ENCODE measurements at regions not wholly inside any gene's neighbourhood (a gene's known extent, or its start where the extent isn't known, plus 50 kb on each side); places are given as distances from the start of the nearest gene placed in this dataset.

GRCh38 chr9:126017758-126018157, 270.6 kb downstream of the PBX3 start:
- DNase-seq = no peak

- DNase-seq = no peak
Observed at GRCh38 chr9:126020836-126021235, 273.7 kb downstream of the PBX3 start.

- no peak for DNase-seq
Observed at GRCh38 chr9:126023962-126024361, 276.8 kb downstream of the PBX3 start.

- no peak for DNase-seq
Observed at GRCh38 chr9:126024581-126025230, 277.5 kb downstream of the PBX3 start.

- no peak for DNase-seq
Observed at GRCh38 chr9:126025991-126026390, 278.8 kb downstream of the PBX3 start.

GRCh38 chr9:126027566-126027965, 280.4 kb downstream of the PBX3 start:
- no peak for DNase-seq

- no peak for DNase-seq
Observed at GRCh38 chr9:126028746-126029145, 281.6 kb downstream of the PBX3 start.

- DNase-seq = no peak
Observed at GRCh38 chr9:126030716-126031115, 283.5 kb downstream of the PBX3 start.

- no peak for DNase-seq
Observed at GRCh38 chr9:126031116-126031515, 283.9 kb downstream of the PBX3 start.

GRCh38 chr9:126032135-126032534, 285.0 kb downstream of the PBX3 start:
- DNase-seq = no peak

GRCh38 chr9:126033318-126033717, 286.1 kb downstream of the PBX3 start:
- no peak for DNase-seq

GRCh38 chr9:126033956-126034355, 286.8 kb downstream of the PBX3 start:
- no peak for DNase-seq

GRCh38 chr9:126036881-126037291, 289.7 kb downstream of the PBX3 start:
- no peak for DNase-seq

- DNase-seq = no peak
Observed at GRCh38 chr9:126038790-126039189, 287.8 kb upstream of the MVB12B start.

GRCh38 chr9:126043681-126044080, 282.9 kb upstream of the MVB12B start:
- no peak for DNase-seq

GRCh38 chr9:126049088-126049487, 277.5 kb upstream of the MVB12B start:
- no peak for DNase-seq

GRCh38 chr9:126049896-126050604, 276.6 kb upstream of the MVB12B start:
- DNase-seq = no peak

- DNase-seq = no peak
Observed at GRCh38 chr9:126050605-126050990, 276.0 kb upstream of the MVB12B start.

- no peak for DNase-seq
Observed at GRCh38 chr9:126051446-126052130, 275.0 kb upstream of the MVB12B start.

- DNase-seq = no peak
Observed at GRCh38 chr9:126052791-126053190, 273.8 kb upstream of the MVB12B start.

GRCh38 chr9:126053913-126054312, 272.7 kb upstream of the MVB12B start:
- no peak for DNase-seq

- peak in 1 of 2 experiments; percentile 47 for DNase-seq
Observed at GRCh38 chr9:126055381-126055985, 271.1 kb upstream of the MVB12B start.

GRCh38 chr9:126056312-126057021, 270.2 kb upstream of the MVB12B start:
- DNase-seq = peak; percentile 64 to 78

Data from NCI-H524 (cell line).